Upper lobe of left lung (tissue), 6 donors: ENCODE measurements at regions not wholly inside any gene's neighbourhood (a gene's known extent, or its start where the extent isn't known, plus 50 kb on each side); places are given as distances from the start of the nearest gene placed in this dataset.
"Not testable (repeated sequence)": the region's sequence is repeated elsewhere in the genome, so short reads cannot be mapped to it uniquely, and the experiment has no call there.

Source experiments
- ATAC-seq, 2 donors: fragments of 200-7000 bp; cut with Tn5 transposase; one replicate each; pipeline ENCODE4 v1.9.1; 2022; ENCODE audit warnings: mild to moderate bottlenecking in 2 of 2, moderate library complexity in 2 of 2; ENCODE audit not compliant: low FRiP score in 2 of 2
- DNase-seq, 2 donors: peaks; one replicate each; pipeline ENCODE4 v3.0.0-alpha.2; 2019 to 2020
- H3K27ac ChIP-seq, 4 donors: fragments of 200-600 bp; sonication (generic); one replicate each; pipeline ENCODE4 v1.5.1; 2016 to 2019
- H3K27me3 ChIP-seq, 4 donors: fragments of 200-600 bp; sonication (generic); one replicate each; pipeline ENCODE4 v1.5.1; 2017 to 2019
- H3K36me3 ChIP-seq, 4 donors: fragments of 200-600 bp; sonication (generic); one replicate each; pipeline ENCODE4 v1.5.1; 2016 to 2019
- H3K4me1 ChIP-seq, 4 donors: fragments of 200-600 bp; sonication (generic); one replicate each; pipeline ENCODE4 v1.5.1; 2018 to 2019
- H3K4me3 ChIP-seq, 4 donors: fragments of 200-600 bp; sonication (generic); one replicate each; pipeline ENCODE4 v1.5.1; 2017 to 2019; ENCODE audit warnings: mild to moderate bottlenecking in 2 of 4, moderate library complexity in 1 of 4
- H3K9me3 ChIP-seq, 4 donors: fragments of 200-600 bp; sonication (generic); one replicate each; pipeline ENCODE4 v1.5.1; 2018 to 2019
- CTCF ChIP-seq, 6 experiments: fragments of 450-650 bp in 4 of 6; fragments of 200-600 bp in 2 of 6; sonication (generic) in 2 of 6; IDR thresholded peaks; one replicate each; pipeline ENCODE4 v1.5.1; 2016 to 2019; ENCODE audit warnings: antibody characterized with exemption in 6 of 6
- whole genome bisulfite sequencing, 2 donors: methylation state at CpG; one replicate each; pipeline ENCODE4 v1.1.5; 2017 to 2018; 5-methylcytosine and 5-hydroxymethylcytosine counted together
- donor health status: DM: no; HTN: no; CAD: no; lungs with moderate emphysema.
- donor health status: DM: no; HTN: yes; CAD: no; lungs with severe emphysema.

DNA sequence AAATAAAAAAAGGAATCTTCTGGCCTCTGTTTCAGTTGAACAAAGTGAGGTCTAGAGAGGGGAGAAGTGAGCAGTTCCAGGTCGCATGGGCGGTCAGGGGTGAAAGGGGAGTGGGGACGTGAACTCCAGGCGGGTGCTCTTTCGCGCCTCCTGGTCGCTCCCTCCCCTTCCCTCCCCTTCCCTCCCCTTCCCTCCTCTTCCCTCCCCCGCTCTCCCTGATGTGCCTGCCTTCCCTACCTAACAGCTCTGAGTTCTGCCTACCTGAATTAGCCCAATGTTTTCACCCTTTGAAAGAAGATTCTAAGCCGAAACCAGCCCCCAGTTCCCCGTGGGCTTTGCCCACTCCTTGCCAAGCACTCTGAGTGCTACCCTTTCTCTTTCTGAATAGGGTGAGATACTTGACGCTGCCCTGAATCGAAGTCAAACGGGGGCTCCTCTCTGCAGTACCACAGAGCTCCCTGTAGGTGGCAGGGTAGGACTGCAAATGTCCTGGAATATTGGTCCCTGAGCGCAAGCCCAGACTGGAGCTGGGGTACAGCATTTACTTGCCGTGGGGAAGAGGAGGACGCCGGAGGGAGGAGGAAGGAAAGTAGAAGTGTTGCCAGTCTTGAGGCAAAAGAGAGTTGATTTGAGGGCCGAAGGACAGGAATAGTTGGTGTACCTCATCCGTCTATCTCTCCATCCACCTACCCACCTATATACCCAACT is 214.4 kb downstream of the NPIPA7 start:
- H3K27ac ChIP-seq, H3K9me3 ChIP-seq, H3K4me3 ChIP-seq, H3K4me1 ChIP-seq, H3K27me3 ChIP-seq, H3K36me3 ChIP-seq: not testable (repeated sequence)
- 10 to 14% methylated on average over 14 to 16 of the region's 19 CpGs for WGBS, 2 donors
- peak; percentile 27 to 67 (median 58) for TF ChIP-seq CTCF (IDR thresholded peaks at IDR 0.05)
- DNase-seq, result peak in 1 of 2 donors; percentile 21
- ATAC-seq, result peak; percentile 81 to 91

DNA sequence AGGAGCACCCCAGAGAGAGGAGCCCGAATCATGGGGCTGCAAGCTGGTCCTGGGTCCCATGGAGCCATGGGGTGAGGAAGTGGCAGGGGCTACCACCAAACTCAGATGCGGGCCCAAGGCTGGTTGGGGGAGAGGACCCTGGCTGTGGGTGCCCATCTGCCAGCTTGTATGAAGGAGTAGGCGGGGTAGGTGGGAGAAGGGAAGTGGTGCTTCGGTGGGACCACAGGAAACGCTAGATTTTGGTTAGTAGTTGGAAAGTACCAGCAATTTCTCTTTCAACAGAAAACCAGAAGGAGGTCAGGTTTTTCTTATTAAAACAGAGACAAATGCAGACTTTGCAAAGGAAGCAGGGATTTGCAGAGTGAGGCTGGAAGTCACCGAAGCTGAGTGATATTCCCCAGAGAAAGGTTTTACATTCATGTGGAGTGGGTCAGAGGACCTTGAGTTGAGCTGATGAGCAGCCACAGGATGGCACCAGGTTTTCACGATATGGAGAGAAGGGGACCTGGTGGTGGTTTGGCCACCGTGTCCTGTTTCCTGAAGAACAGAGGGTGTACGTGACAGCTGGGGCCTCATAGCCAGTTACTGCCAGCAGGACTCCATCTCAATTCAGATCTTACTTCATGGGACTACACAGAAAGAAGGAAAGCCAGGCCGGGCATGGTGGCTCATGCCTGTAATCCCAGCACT is 216.2 kb downstream of the NPIPA7 start:
- not testable (repeated sequence) for H3K36me3 ChIP-seq, H3K27ac ChIP-seq, H3K4me3 ChIP-seq, ATAC-seq, H3K27me3 ChIP-seq, H3K4me1 ChIP-seq, H3K9me3 ChIP-seq, DNase-seq
- WGBS, 2 donors, result 43 to 80% methylated on average over 1 to 3 of the region's 10 CpGs

DNA sequence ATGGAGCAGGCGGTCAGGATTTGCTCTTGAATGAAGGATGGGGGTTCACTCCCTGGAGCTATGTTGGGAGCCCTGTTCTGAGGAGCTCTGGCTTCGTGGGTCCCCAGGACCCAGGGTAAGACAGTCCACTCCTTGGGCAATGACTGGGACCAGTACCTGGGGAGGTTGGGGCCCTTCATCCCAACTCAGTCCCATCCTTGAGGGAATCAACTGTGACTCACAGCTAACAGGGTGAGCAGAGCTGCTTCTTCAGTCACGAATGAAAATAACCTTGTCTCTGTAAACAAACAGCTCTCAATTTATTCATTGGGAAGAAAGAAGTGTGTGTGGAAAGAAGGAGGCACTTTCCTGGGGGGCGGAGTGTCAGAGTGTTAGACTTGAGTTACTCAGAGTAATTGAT is 222.3 kb downstream of the NPIPA7 start:
- H3K27me3 ChIP-seq, DNase-seq, H3K27ac ChIP-seq, H3K4me1 ChIP-seq, H3K4me3 ChIP-seq, H3K9me3 ChIP-seq, H3K36me3 ChIP-seq: not testable (repeated sequence)
- WGBS, 2 donors, result 50 to 60% methylated on average over 4 of the region's 4 CpGs
- ATAC-seq, result peak; percentile 11 to 23

- not testable (repeated sequence) for H3K36me3 ChIP-seq, H3K4me3 ChIP-seq, H3K27me3 ChIP-seq, ATAC-seq, H3K4me1 ChIP-seq, DNase-seq, H3K27ac ChIP-seq, H3K9me3 ChIP-seq
- 52% methylated on average over 3 of the region's 8 CpGs; no CpG with 5 or more reads in 1 of the 2 donors for WGBS, 2 donors
Measured at GRCh38 chr16:16607401-16608082, 228.6 kb downstream of the NPIPA7 start.

- not testable (repeated sequence) for H3K4me3 ChIP-seq, H3K27ac ChIP-seq
- 50 to 64% methylated on average over 3 to 6 of the region's 6 CpGs for WGBS, 2 donors
Measured at GRCh38 chr16:16609627-16610026, 230.7 kb downstream of the NPIPA7 start.

GRCh38 chr16:16610389-16610967 is 231.5 kb downstream of the NPIPA7 start:
- H3K4me3 ChIP-seq, H3K4me1 ChIP-seq, H3K9me3 ChIP-seq, ATAC-seq, H3K27ac ChIP-seq, H3K36me3 ChIP-seq, H3K27me3 ChIP-seq, DNase-seq: not testable (repeated sequence)
- WGBS, 2 donors, result 22 to 38% methylated on average over 4 of the region's 10 CpGs

More at GRCh38 chr16:16609627-16610026, 230.7 kb downstream of the NPIPA7 start:
- not testable (repeated sequence) for H3K27me3 ChIP-seq, H3K4me1 ChIP-seq, H3K9me3 ChIP-seq, DNase-seq, H3K36me3 ChIP-seq, ATAC-seq

- not testable (repeated sequence) for H3K27me3 ChIP-seq, H3K36me3 ChIP-seq, H3K27ac ChIP-seq, H3K4me1 ChIP-seq, H3K4me3 ChIP-seq, DNase-seq, H3K9me3 ChIP-seq
- ATAC-seq, result peak in 1 of 2 donors; percentile 48
- WGBS, 2 donors, result no CpG with 5 or more reads among the region's 4 CpGs
Measured at GRCh38 chr16:16613212-16613611, 234.3 kb downstream of the NPIPA7 start.

DNA sequence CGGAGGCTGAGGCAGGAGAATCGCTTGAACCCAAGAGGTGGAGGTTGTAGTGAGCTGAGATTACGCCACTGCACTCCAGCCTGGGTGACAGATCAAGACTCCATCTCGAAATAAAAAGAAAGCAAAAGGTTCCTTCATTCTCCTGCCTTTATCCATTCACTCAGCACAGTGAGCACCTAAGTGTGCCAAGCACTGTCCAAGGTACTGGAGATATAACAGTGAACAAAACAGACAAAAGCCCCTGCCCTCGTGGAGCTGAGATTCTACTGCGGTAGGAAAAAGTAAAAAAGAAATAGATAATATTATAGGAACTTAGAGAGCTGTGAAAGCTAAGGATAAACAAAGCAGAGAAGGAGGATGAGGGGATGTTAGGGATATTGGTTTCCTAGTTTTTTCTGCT is 235.5 kb downstream of the NPIPA7 start:
- H3K36me3 ChIP-seq, H3K27ac ChIP-seq, DNase-seq, ATAC-seq, H3K4me3 ChIP-seq, H3K4me1 ChIP-seq, H3K9me3 ChIP-seq, H3K27me3 ChIP-seq: not testable (repeated sequence)
- WGBS, 2 donors, result 81% methylated on average over 6 of the region's 6 CpGs; no CpG with 5 or more reads in 1 of the 2 donors

- WGBS, 2 donors, result 91% methylated on average over 15 of the region's 33 CpGs; no CpG with 5 or more reads in 1 of the 2 donors
- H3K4me1 ChIP-seq, ATAC-seq, H3K27ac ChIP-seq, H3K27me3 ChIP-seq, H3K4me3 ChIP-seq, H3K9me3 ChIP-seq, H3K36me3 ChIP-seq: not testable (repeated sequence)
- peak in 1 of 2 donors; percentile 49 for DNase-seq
Measured at GRCh38 chr16:16618963-16619465, 240.1 kb downstream of the NPIPA7 start.

- not testable (repeated sequence) for H3K9me3 ChIP-seq, H3K4me1 ChIP-seq, H3K36me3 ChIP-seq, H3K27ac ChIP-seq, H3K27me3 ChIP-seq, DNase-seq, H3K4me3 ChIP-seq
- WGBS, 2 donors, result 38 to 82% methylated on average over 2 to 3 of the region's 3 CpGs
- peak in 1 of 2 donors; percentile 49 for ATAC-seq
Measured at GRCh38 chr16:16624367-16624766, 245.4 kb downstream of the NPIPA7 start.

DNA sequence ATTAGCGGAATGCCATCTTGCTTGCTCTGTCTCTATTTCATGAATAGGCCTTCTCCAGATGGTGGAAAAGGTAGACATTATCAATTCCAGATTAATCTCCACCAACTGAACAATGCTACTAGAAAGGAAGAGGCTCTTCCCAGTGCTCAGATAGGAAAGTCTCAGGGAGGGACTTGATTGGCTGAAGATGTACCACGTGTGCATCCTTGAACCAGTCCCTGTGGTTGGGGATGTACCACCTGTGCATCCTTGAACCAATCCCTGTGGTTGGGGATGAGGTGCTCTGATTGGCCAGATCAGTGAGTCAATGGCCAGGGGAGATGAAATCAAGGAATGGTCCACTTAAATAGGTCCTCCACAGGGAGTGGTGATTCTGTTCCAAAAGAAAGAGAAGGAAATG is 246.2 kb downstream of the NPIPA7 start:
- DNase-seq, H3K27me3 ChIP-seq, H3K27ac ChIP-seq, H3K9me3 ChIP-seq, H3K36me3 ChIP-seq, H3K4me1 ChIP-seq, H3K4me3 ChIP-seq: not testable (repeated sequence)
- WGBS, 2 donors, result 79 to 100% methylated on average over 1 of the region's 2 CpGs
- peak in 1 of 2 donors; percentile 37 for ATAC-seq
